SU-DHL-6 (cell line): ENCODE measurements at regions not wholly inside any gene's neighbourhood (a gene's known extent, or its start where the extent isn't known, plus 50 kb on each side); places are given as distances from the start of the nearest gene placed in this dataset.
"Not testable (repeated sequence)": the region's sequence is repeated elsewhere in the genome, so short reads cannot be mapped to it uniquely, and the experiment has no call there.

ENCODE experiments used
- H2AFZ ChIP-seq: fragments of 200-600 bp; sonication (generic); 2 replicates; pipeline ENCODE4 v1.6.1; 2014; ENCODE audit warnings: low read depth, mild to moderate bottlenecking, moderate library complexity, mixed read lengths, antibody characterized with exemption, low read length; ENCODE audit not compliant: severe bottlenecking
- H3F3A ChIP-seq: fragments of 200-600 bp; shearing (Covaris generic); 2 replicates; pipeline ENCODE4 v1.6.0; 2016; ENCODE audit warnings: antibody characterized with exemption, mild to moderate bottlenecking; ENCODE audit not compliant: insufficient read depth
- H3K27ac ChIP-seq: fragments of 200-600 bp; sonication (generic); 2 replicates; pipeline ENCODE4 v1.5.1; 2016; ENCODE audit warnings: low read depth, mild to moderate bottlenecking, low read length, moderate library complexity, mixed read lengths
- H3K27me3 ChIP-seq: fragments of 200-600 bp; sonication (generic), shearing (Covaris generic); 2 replicates; pipeline ENCODE4 v1.6.0; 2014; ENCODE audit warnings: mild to moderate bottlenecking, low read length
- H3K36me3 ChIP-seq: fragments of 200-600 bp; sonication (generic); 2 replicates; pipeline ENCODE4 v1.6.1; 2014; ENCODE audit warnings: mild to moderate bottlenecking, low read length, mixed read lengths
- H3K4me2 ChIP-seq: fragments of 300-600, 200-600 bp; shearing (Covaris generic), sonication (generic); 2 replicates; pipeline ENCODE4 v1.6.0; 2014; ENCODE audit warnings: low read length, low read depth, mild to moderate bottlenecking; ENCODE audit not compliant: poor library complexity, severe bottlenecking
- H3K4me3 ChIP-seq: fragments of 200-600 bp; sonication (generic); 2 replicates; pipeline ENCODE4 v1.5.1; 2014; ENCODE audit warnings: antibody characterized with exemption, low read length, mild to moderate bottlenecking, mixed read lengths; ENCODE audit not compliant: insufficient read depth, poor library complexity, severe bottlenecking
- H3K79me2 ChIP-seq: fragments of 200-600 bp; sonication (generic); 2 replicates; pipeline ENCODE4 v1.6.1; 2014; ENCODE audit warnings: mild to moderate bottlenecking, low read length, moderate library complexity; ENCODE audit not compliant: insufficient read depth
- H3K9ac ChIP-seq: fragments of 200-600 bp; sonication (generic); 2 replicates; pipeline ENCODE4 v1.7.0; 2014; ENCODE audit warnings: mild to moderate bottlenecking, low read length
- H3K9me2 ChIP-seq: fragments of 200-600 bp; sonication (generic); replicated peaks from 2 replicates; pipeline ENCODE4 v1.6.1; 2014; ENCODE audit warnings: low read length; ENCODE audit not compliant: insufficient read depth
- H3K9me3 ChIP-seq: fragments of 200-600 bp; sonication (generic); 2 replicates; pipeline ENCODE4 v1.6.1; 2014; ENCODE audit warnings: low read length, mixed read lengths; ENCODE audit not compliant: insufficient read depth
- H4K20me1 ChIP-seq: fragments of 200-600 bp; sonication (generic); 2 replicates; pipeline ENCODE4 v1.6.1; 2014; ENCODE audit warnings: low read depth, mild to moderate bottlenecking, antibody characterized with exemption, low read length, moderate library complexity, mixed read lengths
- EZH2phosphoT487 ChIP-seq: fragments of 200-600 bp; sonication (generic), shearing (Covaris generic); conservative IDR thresholded peaks from 2 replicates; pipeline ENCODE4 v1.6.1; 2018; ENCODE audit warnings: mild to moderate bottlenecking, antibody characterized with exemption, low read length, moderate library complexity, mixed read lengths
- TF ChIP-seq, protein P1 (sequence below): fragments of 200-600 bp; sonication (generic); IDR thresholded peaks from one replicate; pipeline ENCODE4 v1.5.1; 2017; ENCODE audit warnings: antibody characterized with exemption, mild to moderate bottlenecking, low read length, moderate library complexity; ENCODE audit not compliant: insufficient read depth, poor library complexity, severe bottlenecking

DNA sequence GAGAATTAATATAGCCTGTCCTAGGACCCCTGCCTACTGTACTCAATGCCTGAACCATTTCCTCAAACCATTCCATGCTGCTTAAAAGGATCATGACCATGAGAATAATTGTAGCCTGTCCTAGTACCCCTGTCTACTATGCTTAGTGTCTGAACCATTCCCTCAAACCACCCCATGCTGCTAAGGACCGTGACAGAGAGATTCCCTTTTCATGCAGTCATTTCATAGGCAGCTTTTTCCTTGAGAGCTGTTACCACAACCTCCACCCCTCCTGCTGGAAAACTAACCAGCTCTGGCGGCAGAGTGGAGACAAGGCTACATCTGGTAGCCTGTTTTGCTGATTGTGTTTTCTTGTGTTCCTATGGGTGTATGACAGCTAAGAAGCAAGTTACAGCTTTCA lies 174.9 kb upstream of the SMARCAD1 start:
- Histone ChIP-seq H3K27ac (no peak overlapping the region), H3K4me3 (no peak overlapping the region), H3K9me2 (no peaks in the 10 kb centered on the region), H4K20me1 (no peaks in the 10 kb centered on the region), H3K27me3 (no peaks in the 10 kb centered on the region), H2AFZ (no peak overlapping the region), H3K4me2 (no peak overlapping the region), H3K9me3 (no peaks in the 10 kb centered on the region), H3F3A (no peaks in the 10 kb centered on the region), H3K79me2 (no peaks in the 10 kb centered on the region), H3K36me3 (no peaks in the 10 kb centered on the region), H3K9ac (no peak overlapping the region)
- no peak for TF ChIP-seq EZH2phosphoT487
- TF ChIP-seq, protein P1, sequence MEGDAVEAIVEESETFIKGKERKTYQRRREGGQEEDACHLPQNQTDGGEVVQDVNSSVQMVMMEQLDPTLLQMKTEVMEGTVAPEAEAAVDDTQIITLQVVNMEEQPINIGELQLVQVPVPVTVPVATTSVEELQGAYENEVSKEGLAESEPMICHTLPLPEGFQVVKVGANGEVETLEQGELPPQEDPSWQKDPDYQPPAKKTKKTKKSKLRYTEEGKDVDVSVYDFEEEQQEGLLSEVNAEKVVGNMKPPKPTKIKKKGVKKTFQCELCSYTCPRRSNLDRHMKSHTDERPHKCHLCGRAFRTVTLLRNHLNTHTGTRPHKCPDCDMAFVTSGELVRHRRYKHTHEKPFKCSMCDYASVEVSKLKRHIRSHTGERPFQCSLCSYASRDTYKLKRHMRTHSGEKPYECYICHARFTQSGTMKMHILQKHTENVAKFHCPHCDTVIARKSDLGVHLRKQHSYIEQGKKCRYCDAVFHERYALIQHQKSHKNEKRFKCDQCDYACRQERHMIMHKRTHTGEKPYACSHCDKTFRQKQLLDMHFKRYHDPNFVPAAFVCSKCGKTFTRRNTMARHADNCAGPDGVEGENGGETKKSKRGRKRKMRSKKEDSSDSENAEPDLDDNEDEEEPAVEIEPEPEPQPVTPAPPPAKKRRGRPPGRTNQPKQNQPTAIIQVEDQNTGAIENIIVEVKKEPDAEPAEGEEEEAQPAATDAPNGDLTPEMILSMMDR, result no peak

GRCh38 chr4:94036964-94037363 lies 170.7 kb upstream of the SMARCAD1 start:
- Histone ChIP-seq H3K4me3 (no peak overlapping the region), H3K36me3 (no peaks in the 10 kb centered on the region), H3F3A (no peaks in the 10 kb centered on the region), H3K27me3 (no peaks in the 10 kb centered on the region), H3K9ac (no peak overlapping the region), H3K27ac (no peak overlapping the region), H3K9me3 (no peaks in the 10 kb centered on the region), H4K20me1 (no peaks in the 10 kb centered on the region), H2AFZ (no peak overlapping the region), H3K9me2 (no peaks in the 10 kb centered on the region), H3K79me2 (no peaks in the 10 kb centered on the region), H3K4me2 (no peak overlapping the region)
- TF ChIP-seq, protein P1, result no peak
- TF ChIP-seq EZH2phosphoT487, result no peak

DNA sequence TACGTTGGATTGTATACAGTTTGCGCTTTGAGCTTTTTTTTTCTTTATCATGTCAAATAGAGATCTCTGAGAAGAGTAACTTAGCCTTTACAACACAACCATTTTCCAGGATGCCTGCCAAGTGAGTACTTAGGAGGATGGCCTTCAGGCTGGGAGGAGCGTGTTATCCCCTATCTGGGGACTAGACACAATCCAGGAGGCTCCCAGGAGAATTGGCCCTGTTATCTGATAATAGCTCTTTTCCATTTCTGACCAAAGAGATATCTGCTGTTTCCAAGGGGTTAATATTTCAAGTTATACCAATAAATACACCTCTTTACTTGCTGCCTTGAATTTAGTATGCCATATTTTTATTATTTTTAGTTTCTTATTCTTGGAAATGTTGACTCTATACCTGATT lies 169.5 kb upstream of the SMARCAD1 start:
- Histone ChIP-seq H3K4me2 (no peak overlapping the region), H3K9me2 (no peaks in the 10 kb centered on the region), H2AFZ (no peak overlapping the region), H4K20me1 (no peaks in the 10 kb centered on the region), H3F3A (no peaks in the 10 kb centered on the region), H3K36me3 (no peaks in the 10 kb centered on the region), H3K9me3 (no peaks in the 10 kb centered on the region), H3K79me2 (no peaks in the 10 kb centered on the region), H3K4me3 (no peak overlapping the region), H3K9ac (no peak overlapping the region), H3K27me3 (no peaks in the 10 kb centered on the region), H3K27ac (no peak overlapping the region)
- no peak for TF ChIP-seq EZH2phosphoT487

- no peak for TF ChIP-seq EZH2phosphoT487
- TF ChIP-seq, protein P1, result no peak
- Histone ChIP-seq H4K20me1 (no peaks in the 10 kb centered on the region), H3K36me3 (no peaks in the 10 kb centered on the region), H3K4me3 (no peak overlapping the region), H3F3A (no peaks in the 10 kb centered on the region), H3K27ac (no peak overlapping the region), H3K9ac (no peak overlapping the region), H3K9me2 (no peaks in the 10 kb centered on the region), H2AFZ (no peak overlapping the region), H3K79me2 (no peaks in the 10 kb centered on the region), H3K9me3 (no peaks in the 10 kb centered on the region), H3K27me3 (no peaks in the 10 kb centered on the region), H3K4me2 (no peak overlapping the region)
Measured at GRCh38 chr4:94039226-94039625, 168.4 kb upstream of the SMARCAD1 start.

DNA sequence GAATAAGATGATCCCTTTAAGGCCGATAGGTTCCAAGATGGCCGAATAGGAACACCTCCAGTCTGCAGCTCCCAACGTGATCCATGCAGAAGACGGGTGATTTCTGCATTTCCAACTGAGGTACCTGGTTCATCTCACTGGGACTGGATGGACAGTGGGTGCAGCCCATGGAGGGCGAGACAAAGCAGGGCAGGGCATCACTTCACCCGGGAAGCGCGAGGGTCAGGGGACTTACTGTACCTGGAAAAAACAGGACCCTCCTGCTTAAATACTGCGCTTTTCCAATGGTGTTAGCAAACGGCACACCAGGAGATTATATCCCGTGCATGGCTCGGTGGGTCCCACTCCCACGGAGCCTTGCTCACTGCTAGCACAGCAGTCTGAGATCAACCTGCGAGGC lies 163.2 kb upstream of the SMARCAD1 start:
- H3K4me2 ChIP-seq, H2AFZ ChIP-seq, H3K79me2 ChIP-seq, H3K27me3 ChIP-seq, H3K9ac ChIP-seq, H3K9me3 ChIP-seq, H3K27ac ChIP-seq, H3F3A ChIP-seq, H3K36me3 ChIP-seq, H3K9me2 ChIP-seq, H3K4me3 ChIP-seq, H4K20me1 ChIP-seq: not testable (repeated sequence)
